C1 segment of cervical spinal cord (tissue), 14 donors: ENCODE measurements at regions not wholly inside any gene's neighbourhood (a gene's known extent, or its start where the extent isn't known, plus 50 kb on each side); places are given as distances from the start of the nearest gene placed in this dataset.

Experiments
- DNase-seq, 14 donors: peaks; one replicate each; lab custom pipeline; 2025; lab: John Stamatoyannopoulos, UW

- DNase-seq = no peak
Measured at GRCh38 chr2:16138811-16139662, 198.7 kb downstream of the MYCN start.

GRCh38 chr2:16137080-16137755 lies 196.9 kb downstream of the MYCN start:
- DNase-seq = no peak

- DNase-seq = no peak
Measured at GRCh38 chr2:16136461-16137035, 196.2 kb downstream of the MYCN start.

- no peak for DNase-seq
Measured at GRCh38 chr2:16135913-16136310, 195.6 kb downstream of the MYCN start.

- no peak for DNase-seq
Measured at GRCh38 chr2:16135196-16135912, 195.0 kb downstream of the MYCN start.

GRCh38 chr2:16134436-16135165 lies 194.3 kb downstream of the MYCN start:
- no peak for DNase-seq

GRCh38 chr2:16130906-16131400 lies 190.6 kb downstream of the MYCN start:
- DNase-seq = no peak

GRCh38 chr2:16130541-16130880 lies 190.2 kb downstream of the MYCN start:
- DNase-seq = no peak

GRCh38 chr2:16129716-16130540 lies 189.6 kb downstream of the MYCN start:
- no peak for DNase-seq

- DNase-seq = no peak
Measured at GRCh38 chr2:16128746-16129610, 188.6 kb downstream of the MYCN start.

GRCh38 chr2:16127958-16128357 lies 187.6 kb downstream of the MYCN start:
- no peak for DNase-seq

- DNase-seq = no peak
Measured at GRCh38 chr2:16127276-16127940, 187.1 kb downstream of the MYCN start.

- no peak for DNase-seq
Measured at GRCh38 chr2:16126517-16127275, 186.3 kb downstream of the MYCN start.

GRCh38 chr2:16125614-16126516 lies 185.5 kb downstream of the MYCN start:
- DNase-seq = no peak

- no peak for DNase-seq
Measured at GRCh38 chr2:16124881-16125613, 184.7 kb downstream of the MYCN start.
